Uterus (tissue), 2 donors: ENCODE measurements at regions not wholly inside any gene's neighbourhood (a gene's known extent, or its start where the extent isn't known, plus 50 kb on each side); places are given as distances from the start of the nearest gene placed in this dataset.

Experiments
- CTCF ChIP-seq, 4 experiments: fragments of 200-600 bp in 2 of 4; fragments of 450-650 bp in 2 of 4; sonication (generic) in 2 of 4; IDR thresholded peaks; one replicate each; pipeline ENCODE4 v1.5.1; 2016 to 2019; ENCODE audit warnings: antibody characterized with exemption in 4 of 4, mild to moderate bottlenecking in 2 of 4, moderate library complexity in 1 of 4
- POLR2A ChIP-seq, 2 donors: fragments of 450-650 bp; IDR thresholded peaks; one replicate each; pipeline ENCODE4 v1.6.1; 2016; ENCODE audit warnings: antibody characterized with exemption in 2 of 2, mild to moderate bottlenecking in 1 of 2, moderate library complexity in 1 of 2

- TF ChIP-seq CTCF (IDR thresholded peaks at IDR 0.05) (no peak), POLR2A (IDR thresholded peaks at IDR 0.05) (no peak)
Measured at GRCh38 chr14:85154714-85155113, 375.2 kb upstream of the FLRT2 start.
